Dendritic cell treated with granulocyte-macrophage colony-stimulating factor and Interleukin-4, amounts not matched to agents 40 ng/mL and 50 ng/mL, for 4 days (primary cell): ENCODE measurements at regions not wholly inside any gene's neighbourhood (a gene's known extent, or its start where the extent isn't known, plus 50 kb on each side); places are given as distances from the start of the nearest gene placed in this dataset.

ENCODE experiments used
- H3K27ac Mint-ChIP-seq: one replicate; pipeline ENCODE4 v1.8.0; 2022; ENCODE audit warnings: mild to moderate bottlenecking, mixed read lengths
- H3K27me3 Mint-ChIP-seq: one replicate; pipeline ENCODE4 v1.8.0; 2022; ENCODE audit warnings: mild to moderate bottlenecking, mixed read lengths
- H3K36me3 Mint-ChIP-seq: one replicate; pipeline ENCODE4 v1.8.0; 2022; ENCODE audit warnings: low read depth, mixed read lengths
- H3K4me1 Mint-ChIP-seq: one replicate; pipeline ENCODE4 v1.8.0; 2022; ENCODE audit warnings: low read depth, mixed read lengths
- H3K4me3 Mint-ChIP-seq: one replicate; pipeline ENCODE4 v1.8.0; 2022; ENCODE audit warnings: mild to moderate bottlenecking, moderate library complexity, mixed read lengths
- H3K9me3 Mint-ChIP-seq: one replicate; pipeline ENCODE4 v1.8.0; 2022; ENCODE audit warnings: mixed read lengths
- intact Hi-C: fragments of 100-400 bp; cut with micrococcal nuclease; formaldehyde crosslinking; loops from one replicate; pipeline ENCODE4 v1.15.0; 2022

DNA sequence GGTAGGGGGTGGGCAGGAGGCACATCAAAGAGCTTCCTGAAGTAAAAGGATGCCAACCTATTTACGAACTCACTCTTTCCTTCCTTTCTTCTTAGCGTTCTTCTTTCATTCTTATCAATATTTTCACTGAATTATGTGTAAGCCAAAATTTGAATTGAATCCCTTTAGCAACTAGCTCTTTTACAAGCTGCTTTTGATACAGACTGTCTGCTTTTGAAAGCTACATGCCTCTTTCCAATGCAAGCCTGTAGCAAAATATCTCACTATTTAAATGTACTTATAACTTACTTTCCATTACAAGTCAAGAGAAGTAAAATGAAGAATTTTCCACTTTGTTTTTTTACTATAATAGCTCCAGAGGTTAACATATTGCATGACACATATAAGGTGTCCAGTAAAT, 186.6 kb downstream of the NXPE2 start:
- Mint-ChIP-seq H3K27ac (no peak overlapping the region), H3K27me3 (no peaks in the 10 kb centered on the region), H3K36me3 (no peaks in the 10 kb centered on the region)

DNA sequence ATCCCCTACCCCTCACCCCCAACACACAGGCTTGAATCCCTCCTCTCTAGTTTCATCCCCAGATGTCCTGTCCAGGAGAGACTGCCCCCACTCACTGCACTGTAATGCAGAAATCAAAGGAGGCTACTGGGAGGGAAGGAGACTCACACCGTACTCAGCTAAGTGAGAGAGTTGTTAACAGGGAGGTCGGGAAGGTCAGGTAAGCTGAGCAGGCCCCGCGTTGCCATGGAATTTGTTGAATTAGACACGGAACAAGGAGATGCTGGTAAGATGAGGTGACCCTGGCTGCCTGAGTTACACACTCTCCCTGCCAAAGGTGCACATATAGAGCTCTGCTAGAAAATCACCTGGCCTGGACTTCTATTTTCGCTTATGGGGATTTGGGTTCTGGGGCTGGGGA, 197.9 kb downstream of the NXPE2 start:
- Mint-ChIP-seq H3K27ac (no peak overlapping the region), H3K4me3 (no peak overlapping the region), H3K36me3 (no peaks in the 10 kb centered on the region), H3K27me3 (no peaks in the 10 kb centered on the region), H3K9me3 (no peaks in the 10 kb centered on the region), H3K4me1 (no peaks in the 10 kb centered on the region)
- intact Hi-C loops: no loop called here

More for the DNA sequence above, 186.6 kb downstream of the NXPE2 start:
- Mint-ChIP-seq H3K4me1 (no peaks in the 10 kb centered on the region), H3K9me3 (peaks cover 3% of the 10 kb centered on the region), H3K4me3 (no peak overlapping the region)
- intact Hi-C loops: no loop called here

DNA sequence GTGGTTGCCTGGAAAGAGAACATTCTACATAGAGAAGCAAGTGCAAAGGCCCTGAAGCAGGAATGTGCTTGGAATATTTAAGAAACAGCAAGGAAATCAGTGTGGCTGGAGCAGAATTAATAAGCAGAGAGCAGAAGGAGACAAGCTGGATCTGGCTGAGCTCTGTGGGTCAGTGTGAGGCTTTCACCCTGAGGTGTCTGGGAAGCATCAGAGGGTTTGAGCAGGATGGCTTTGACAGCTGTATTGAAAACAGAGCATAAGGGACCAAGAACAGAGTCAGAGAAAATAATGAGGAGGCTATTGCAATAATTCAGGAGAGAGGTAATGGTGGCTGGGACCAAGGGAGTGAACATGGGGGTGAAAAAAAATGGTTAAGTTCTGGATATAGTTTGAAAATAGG, 199.6 kb downstream of the NXPE2 start:
- H3K4me1 Mint-ChIP-seq: no peaks in the 10 kb centered on the region
- H3K4me3 Mint-ChIP-seq: no peak overlapping the region
- H3K27me3 Mint-ChIP-seq: no peaks in the 10 kb centered on the region
- no peaks in the 10 kb centered on the region for H3K36me3 Mint-ChIP-seq
- H3K9me3 Mint-ChIP-seq: no peaks in the 10 kb centered on the region
- intact Hi-C loops: no loop called here
- H3K27ac Mint-ChIP-seq: no peak overlapping the region

DNA sequence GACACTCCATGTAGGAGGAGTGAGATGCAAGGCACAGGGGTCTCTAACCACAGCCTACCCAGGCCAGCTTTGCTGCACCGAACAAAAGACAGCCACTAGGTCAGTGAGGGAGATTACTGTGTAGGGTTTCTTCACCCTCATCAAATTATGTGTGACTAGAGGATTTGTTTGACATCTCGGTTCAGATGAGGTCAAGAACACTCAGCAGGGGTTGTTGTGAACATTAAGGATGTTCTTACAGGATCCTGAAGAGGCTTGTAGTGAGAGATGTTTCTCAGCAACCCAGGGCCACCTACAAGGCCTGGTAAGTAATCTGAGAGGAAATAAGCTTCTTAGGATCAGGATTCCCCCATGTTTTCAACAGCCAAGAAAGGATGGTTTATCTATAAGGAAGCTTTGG, 202.1 kb downstream of the NXPE2 start:
- H3K36me3 Mint-ChIP-seq: no peaks in the 10 kb centered on the region
- H3K27ac Mint-ChIP-seq: no peak overlapping the region
- intact Hi-C loops: no loop called here
- no peaks in the 10 kb centered on the region for H3K4me1 Mint-ChIP-seq
- H3K4me3 Mint-ChIP-seq: no peak overlapping the region
- no peaks in the 10 kb centered on the region for H3K9me3 Mint-ChIP-seq
- H3K27me3 Mint-ChIP-seq: no peaks in the 10 kb centered on the region

DNA sequence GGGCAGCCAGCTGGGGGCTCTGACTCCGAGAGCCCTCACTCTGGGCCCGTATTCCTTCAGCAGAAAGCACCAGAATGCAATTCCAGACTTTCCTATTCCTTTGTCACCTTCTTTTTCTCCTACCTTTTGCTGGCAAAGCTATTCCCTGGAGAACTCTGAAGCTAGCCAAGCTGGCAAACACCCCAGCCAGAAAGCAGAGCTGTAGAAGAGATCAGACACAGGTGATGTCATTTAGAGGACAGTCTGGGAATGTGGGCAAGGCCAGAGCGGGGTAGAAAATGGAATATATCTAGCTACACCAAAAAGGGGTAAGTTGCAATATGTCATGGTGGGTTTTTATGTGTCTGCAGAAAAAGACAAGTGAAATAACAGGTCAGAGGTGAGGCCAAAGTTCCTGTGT, 205.1 kb downstream of the NXPE2 start:
- no peaks in the 10 kb centered on the region for H3K9me3 Mint-ChIP-seq
- H3K4me1 Mint-ChIP-seq: no peaks in the 10 kb centered on the region
- H3K27ac Mint-ChIP-seq: no peak overlapping the region
- no peaks in the 10 kb centered on the region for H3K36me3 Mint-ChIP-seq
- H3K4me3 Mint-ChIP-seq: no peak overlapping the region
- H3K27me3 Mint-ChIP-seq: no peaks in the 10 kb centered on the region
- intact Hi-C loops: no loop called here

DNA sequence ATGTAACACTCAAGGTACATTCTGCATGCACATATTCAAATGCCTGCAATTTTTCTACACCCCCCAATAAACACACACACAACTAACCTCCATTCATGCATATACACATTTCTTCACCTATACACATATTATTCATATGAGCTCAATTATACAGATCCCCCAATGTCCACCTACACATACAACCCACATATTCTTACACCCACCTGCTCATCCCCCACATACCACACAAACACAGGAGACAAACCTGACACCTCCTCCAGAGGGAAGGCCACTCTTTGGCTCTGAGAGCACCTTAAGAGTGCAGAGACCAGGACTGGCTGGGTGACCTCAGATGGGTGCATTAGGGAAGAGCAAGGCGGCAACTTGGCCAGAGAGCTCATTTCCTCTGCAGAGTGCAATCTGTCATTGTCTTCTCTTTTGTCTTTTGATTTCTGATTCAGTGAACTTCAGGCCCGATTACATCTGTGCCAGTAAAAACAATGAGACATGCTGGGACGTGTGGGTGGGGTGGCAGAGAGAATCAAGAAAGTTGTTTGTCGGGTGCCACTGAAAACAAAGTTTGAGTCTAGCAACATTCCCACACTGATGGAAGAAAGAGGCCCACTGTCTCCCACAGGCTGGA, 208.4 kb downstream of the NXPE2 start:
- Mint-ChIP-seq H3K27ac (no peak overlapping the region), H3K36me3 (no peaks in the 10 kb centered on the region), H3K4me1 (no peaks in the 10 kb centered on the region), H3K4me3 (no peak overlapping the region), H3K9me3 (no peaks in the 10 kb centered on the region), H3K27me3 (no peaks in the 10 kb centered on the region)
- intact Hi-C loops: no loop called here

DNA sequence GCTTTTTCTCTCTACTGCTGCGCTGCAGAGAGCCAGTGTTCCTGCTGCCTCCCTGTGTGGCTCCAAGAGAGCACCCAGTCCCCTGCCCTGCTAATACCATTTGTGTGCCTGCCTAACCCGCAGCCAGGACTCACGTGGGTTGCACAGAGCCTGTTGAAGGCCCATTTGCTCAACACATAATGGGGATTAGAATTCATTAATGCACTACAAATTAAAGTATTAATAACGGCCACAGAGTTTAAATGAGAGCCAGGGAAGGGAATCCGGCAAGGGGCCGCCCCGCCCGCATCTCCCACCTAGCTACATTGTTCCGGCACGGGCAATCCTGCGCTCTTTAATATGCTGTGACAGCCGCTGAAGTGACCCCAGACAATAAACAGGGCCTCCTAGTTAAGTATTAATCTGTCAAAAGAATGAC, 211.3 kb downstream of the NXPE2 start:
- Mint-ChIP-seq H3K4me1 (no peaks in the 10 kb centered on the region), H3K4me3 (no peak overlapping the region), H3K9me3 (peaks cover 5% of the 10 kb centered on the region), H3K36me3 (no peaks in the 10 kb centered on the region), H3K27me3 (no peaks in the 10 kb centered on the region), H3K27ac (no peak overlapping the region)
- intact Hi-C loops: no loop called here

DNA sequence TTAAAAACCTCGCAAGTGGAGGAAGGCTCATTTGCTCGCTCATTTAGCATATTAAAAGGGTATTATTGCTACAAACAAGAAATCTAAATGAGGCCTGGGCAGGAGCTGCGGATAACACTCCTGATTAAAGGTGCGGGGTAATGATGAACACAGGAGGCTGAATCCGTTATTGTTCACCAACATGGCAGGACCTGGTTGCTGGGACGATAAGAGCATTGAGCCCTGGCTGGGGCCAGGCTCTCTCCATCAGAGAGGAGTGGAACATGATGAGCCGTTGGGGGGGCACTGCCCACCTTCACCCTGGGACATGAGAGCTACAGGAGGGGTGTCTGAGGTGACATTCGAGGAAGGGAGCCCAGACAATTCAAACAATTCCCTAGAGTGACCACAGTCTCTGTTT, 211.7 kb downstream of the NXPE2 start:
- Mint-ChIP-seq H3K27ac (no peak overlapping the region), H3K4me3 (no peak overlapping the region), H3K27me3 (no peaks in the 10 kb centered on the region), H3K9me3 (peaks cover 7% of the 10 kb centered on the region), H3K36me3 (no peaks in the 10 kb centered on the region), H3K4me1 (no peaks in the 10 kb centered on the region)
- intact Hi-C loops: no loop called here

DNA sequence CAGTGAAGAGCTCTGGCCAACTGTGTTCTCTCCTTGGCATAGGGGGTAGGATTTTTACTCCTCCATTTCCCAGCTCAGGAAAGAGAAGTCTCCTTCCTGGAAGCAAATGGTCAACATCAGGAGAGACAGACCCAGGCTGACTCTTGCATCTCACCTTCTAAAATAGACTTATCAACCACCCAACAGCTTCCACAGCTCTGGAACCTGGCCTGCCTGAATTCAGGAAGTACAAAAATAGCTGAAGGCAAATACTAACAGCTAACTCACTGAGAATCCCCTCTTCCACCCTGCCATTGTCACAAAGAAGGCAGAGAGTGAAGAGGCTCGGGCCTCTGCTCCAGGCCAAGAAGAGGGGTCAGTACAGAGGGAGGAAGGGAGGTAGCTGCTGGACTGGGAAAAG, 213.6 kb downstream of the NXPE2 start:
- H3K36me3 Mint-ChIP-seq: no peaks in the 10 kb centered on the region
- H3K4me3 Mint-ChIP-seq: no peak overlapping the region

DNA sequence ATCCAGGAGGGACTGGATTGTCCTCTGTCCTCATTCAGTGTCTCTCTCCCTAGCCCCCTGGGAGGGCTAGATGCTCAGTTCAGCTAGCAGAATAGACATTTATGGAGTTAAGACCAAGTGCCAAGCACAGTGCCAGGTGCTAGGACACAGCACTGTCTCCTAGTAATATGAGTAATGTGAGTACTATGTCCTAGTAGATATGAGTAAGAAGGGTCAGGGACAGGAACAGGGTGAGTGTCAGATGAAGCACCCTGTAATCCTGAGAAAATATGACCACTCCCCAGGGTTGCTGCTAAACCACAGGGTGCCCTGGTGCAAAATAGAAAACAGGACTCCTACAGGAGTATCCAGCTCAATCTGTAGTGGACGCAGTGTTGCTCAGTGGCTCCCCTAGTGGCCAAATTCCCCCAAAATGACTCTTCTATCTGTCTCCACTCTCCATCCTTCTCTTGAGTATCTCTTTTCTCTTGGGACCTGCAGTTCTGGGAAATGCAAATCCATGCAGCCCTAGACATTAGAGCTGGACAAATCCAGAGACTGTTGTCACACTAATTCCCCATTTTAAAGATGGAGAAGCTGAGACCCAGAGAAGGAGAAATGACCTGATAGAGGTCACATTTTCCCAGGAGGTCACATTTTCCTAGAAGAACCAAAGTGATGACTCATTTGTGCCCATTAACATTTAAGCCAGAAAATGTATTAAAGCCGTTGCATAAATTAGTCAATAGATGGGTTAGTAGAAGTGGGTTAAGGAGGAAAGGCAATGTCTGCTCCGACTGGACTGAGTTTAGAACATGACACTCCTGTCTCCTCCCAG, 214.3 kb downstream of the NXPE2 start:
- intact Hi-C loops: no loop called here
- Mint-ChIP-seq H3K9me3 (peaks cover 7% of the 10 kb centered on the region), H3K36me3 (no peaks in the 10 kb centered on the region), H3K27ac (no peak overlapping the region), H3K4me3 (no peak overlapping the region), H3K4me1 (no peaks in the 10 kb centered on the region), H3K27me3 (no peaks in the 10 kb centered on the region)

More for the DNA sequence above, 213.6 kb downstream of the NXPE2 start:
- no peak overlapping the region for H3K27ac Mint-ChIP-seq
- peaks cover 7% of the 10 kb centered on the region for H3K9me3 Mint-ChIP-seq
- intact Hi-C loops: no loop called here
- H3K27me3 Mint-ChIP-seq: no peaks in the 10 kb centered on the region
- no peaks in the 10 kb centered on the region for H3K4me1 Mint-ChIP-seq

DNA sequence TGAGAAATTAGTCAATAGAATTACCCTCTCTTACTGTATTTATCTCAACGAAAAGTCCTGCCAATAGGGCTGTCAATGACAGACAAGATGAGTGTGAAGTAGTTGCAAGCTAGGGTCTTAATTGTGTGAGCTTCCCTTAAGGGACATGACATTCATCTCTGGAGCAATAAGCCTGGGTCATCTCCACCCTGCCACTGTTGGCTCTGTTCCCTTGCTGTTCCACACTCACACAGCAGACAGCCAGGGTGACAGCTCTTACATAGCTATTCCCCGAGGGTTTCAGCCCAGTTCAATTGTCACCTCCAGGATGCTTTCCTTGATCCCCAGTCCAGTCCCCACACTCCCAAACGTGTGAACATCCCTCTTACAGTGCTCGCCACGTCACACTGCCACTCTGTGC, 215.0 kb downstream of the NXPE2 start:
- H3K27ac Mint-ChIP-seq: no peak overlapping the region
- peaks cover 7% of the 10 kb centered on the region for H3K9me3 Mint-ChIP-seq
- H3K36me3 Mint-ChIP-seq: no peaks in the 10 kb centered on the region
- H3K4me3 Mint-ChIP-seq: no peak overlapping the region
- H3K27me3 Mint-ChIP-seq: no peaks in the 10 kb centered on the region
- H3K4me1 Mint-ChIP-seq: no peaks in the 10 kb centered on the region
- intact Hi-C loops: no loop called here

DNA sequence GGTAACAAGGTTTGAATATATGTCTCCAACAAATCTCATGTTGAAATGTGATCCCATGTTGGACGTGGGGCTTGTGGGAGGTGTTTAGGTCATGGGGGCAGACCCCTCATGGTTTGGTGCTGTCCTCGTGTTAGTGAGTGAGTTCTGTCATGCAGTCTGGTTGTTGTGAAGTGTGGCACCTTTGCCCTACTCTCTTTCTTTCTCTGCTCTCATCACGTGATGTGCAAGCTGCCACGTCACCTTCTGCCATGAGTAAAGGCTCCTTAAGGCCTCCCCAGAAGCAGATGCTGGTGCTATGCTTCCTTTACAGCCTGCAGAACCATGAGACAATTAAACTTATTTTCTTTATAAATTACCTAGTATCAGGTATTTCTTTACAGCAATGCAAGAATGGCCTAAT, 218.3 kb downstream of the NXPE2 start:
- Mint-ChIP-seq H3K27ac (no peak overlapping the region), H3K4me1 (no peaks in the 10 kb centered on the region), H3K9me3 (peaks cover 30% of the 10 kb centered on the region), H3K27me3 (no peaks in the 10 kb centered on the region), H3K36me3 (no peaks in the 10 kb centered on the region), H3K4me3 (no peak overlapping the region)
- intact Hi-C loops: no loop called here

DNA sequence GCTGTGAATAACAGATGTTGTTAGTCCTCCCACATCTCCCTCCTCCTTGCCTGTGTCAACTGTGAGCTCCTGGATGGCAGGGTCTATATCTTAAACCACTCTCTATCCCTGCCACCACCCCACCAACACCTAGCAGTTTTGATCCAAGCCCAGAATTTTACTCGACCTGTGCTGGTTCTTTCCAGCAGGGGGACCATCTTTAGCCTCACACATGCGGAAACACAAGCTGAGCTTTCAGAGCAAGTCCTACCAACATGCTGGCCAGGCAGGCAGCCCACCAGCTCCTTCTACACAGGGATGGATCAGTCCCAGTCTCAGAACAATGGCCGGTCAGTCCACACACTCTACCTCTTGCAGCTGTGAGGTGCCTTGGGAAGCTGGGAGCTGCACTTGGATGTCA, 231.5 kb downstream of the NXPE2 start:
- no peaks in the 10 kb centered on the region for H3K4me1 Mint-ChIP-seq
- no peaks in the 10 kb centered on the region for H3K36me3 Mint-ChIP-seq
- H3K27me3 Mint-ChIP-seq: no peaks in the 10 kb centered on the region
- H3K9me3 Mint-ChIP-seq: peaks cover 20% of the 10 kb centered on the region
- intact Hi-C loops: no loop called here
- no peak overlapping the region for H3K4me3 Mint-ChIP-seq
- no peak overlapping the region for H3K27ac Mint-ChIP-seq

DNA sequence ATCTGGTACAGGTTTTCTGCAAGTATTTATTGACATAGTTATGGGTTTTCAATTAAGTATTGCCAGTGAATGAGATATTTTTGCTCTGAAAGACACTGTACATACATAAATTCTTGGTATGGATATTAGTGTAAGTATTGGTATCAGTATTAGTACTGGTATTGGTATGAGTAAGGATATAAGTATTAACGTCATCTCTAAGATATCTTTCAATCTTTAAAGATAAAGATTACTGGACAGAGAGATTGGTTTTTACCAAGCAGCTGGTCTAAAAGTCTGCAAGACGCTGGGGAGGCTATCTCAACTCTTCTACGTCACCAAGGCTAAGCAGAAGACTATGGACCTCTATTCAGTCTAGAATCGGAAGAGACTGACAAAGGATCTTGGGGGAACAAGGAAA, 234.5 kb downstream of the NXPE2 start:
- Mint-ChIP-seq H3K4me1 (no peaks in the 10 kb centered on the region), H3K36me3 (no peaks in the 10 kb centered on the region), H3K27me3 (no peaks in the 10 kb centered on the region), H3K4me3 (no peak overlapping the region), H3K9me3 (peaks cover 19% of the 10 kb centered on the region), H3K27ac (no peak overlapping the region)
- intact Hi-C loops: no loop called here
